SK-N-SH (cell line): ENCODE measurements at regions not wholly inside any gene's neighbourhood (a gene's known extent, or its start where the extent isn't known, plus 50 kb on each side); places are given as distances from the start of the nearest gene placed in this dataset.

Source experiments
- CTCF ChIA-PET: fragments of 300-600, 350-600 bp; formaldehyde crosslinking; extraction: SDS; loops from one replicate; lab custom pipeline; 2021; lab: Yijun Ruan, JAX
- POLR2A ChIA-PET: fragments of 350-600 bp; sonication (Branson Sonifier 250); formaldehyde crosslinking; extraction: SDS; loops from one replicate; lab custom pipeline; 2020; ENCODE audit warnings: antibody characterized with exemption, inconsistent platforms; lab: Yijun Ruan, JAX
- DNase-seq: peaks from one replicate; pipeline ENCODE4 v3.0.0; 2012
- H2AFZ ChIP-seq: fragments of 200-600 bp; sonication (generic); 2 replicates; pipeline ENCODE4 v1.8.1; 2016; ENCODE audit warnings: antibody characterized with exemption, mild to moderate bottlenecking, low read depth
- H3F3A ChIP-seq: fragments of 200-600 bp; sonication (generic); replicated peaks from 2 replicates; pipeline ENCODE3; 2016; ENCODE audit warnings: antibody characterized with exemption, mild to moderate bottlenecking; ENCODE audit not compliant: insufficient read depth
- H3K27ac ChIP-seq, 2 experiments: fragments of 200-500 bp in 1 of 2; fragments of 200-600 bp in 1 of 2; sonication (Bioruptor generic) in 1 of 2; sonication (generic), shearing (Covaris generic) in 1 of 2; 2 replicates each; pipeline versions ENCODE4 v1.5.1 to v1.6.1; 2014 to 2016; ENCODE audit warnings: low read depth in 2 of 2, inconsistent platforms in 1 of 2, low read length in 1 of 2, mild to moderate bottlenecking in 1 of 2, mixed read lengths in 1 of 2
- H3K27me3 ChIP-seq: fragments of 200-600 bp; sonication (generic), shearing (Covaris generic); 2 replicates; pipeline ENCODE4 v1.6.1; 2016; ENCODE audit warnings: mixed run types; ENCODE audit not compliant: insufficient read depth
- H3K36me3 ChIP-seq, 2 experiments: fragments of 200-500 bp in 1 of 2; fragments of 200-600 bp in 1 of 2; sonication (Bioruptor generic) in 1 of 2; sonication (generic) in 1 of 2; replicated peaks in 1 of 2; 2 replicates each; pipeline versions ENCODE3 to v1.5.1; 2014 to 2016; ENCODE audit warnings: low read length in 1 of 2, mild to moderate bottlenecking in 1 of 2; ENCODE audit not compliant: insufficient read depth in 2 of 2, control insufficient read depth in 1 of 2
- H3K4me1 ChIP-seq, 2 experiments: fragments of 200-500 bp in 1 of 2; fragments of 200-600 bp in 1 of 2; sonication (Bioruptor generic) in 1 of 2; sonication (generic), shearing (Covaris generic) in 1 of 2; 2 replicates each; pipeline versions ENCODE4 v1.5.1 to v1.6.1; 2014 to 2016; ENCODE audit warnings: low read depth in 1 of 2, low read length in 1 of 2, mixed run types in 1 of 2; ENCODE audit not compliant: insufficient read depth in 2 of 2, control insufficient read depth in 1 of 2
- H3K4me2 ChIP-seq: fragments of 200-600 bp; sonication (generic), shearing (Covaris generic); 2 replicates; pipeline ENCODE4 v1.6.1; 2017; ENCODE audit warnings: mixed run types
- H3K4me3 ChIP-seq, 2 experiments: fragments of 200-500 bp in 1 of 2; fragments of 200-600 bp in 1 of 2; sonication (Bioruptor generic) in 1 of 2; sonication (generic), shearing (Covaris generic) in 1 of 2; 2 replicates each; pipeline versions ENCODE4 v1.5.1 to v1.8.1; 2014 to 2016; ENCODE audit warnings: low read depth in 2 of 2, inconsistent platforms in 1 of 2, low read length in 1 of 2, mild to moderate bottlenecking in 1 of 2, mixed read lengths in 1 of 2, moderate library complexity in 1 of 2
- H3K79me2 ChIP-seq: fragments of 200-600 bp; sonication (generic); 2 replicates; pipeline ENCODE4 v1.8.1; 2017; ENCODE audit warnings: mild to moderate bottlenecking; ENCODE audit not compliant: insufficient read depth
- H3K9ac ChIP-seq: fragments of 200-600 bp; sonication (generic); 2 replicates; pipeline ENCODE4 v1.6.1; 2017; ENCODE audit warnings: mixed run types
- H3K9me2 ChIP-seq: fragments of 200-600 bp; sonication (generic); 2 replicates; pipeline ENCODE4 v1.6.1; 2017; ENCODE audit warnings: mixed run types
- H3K9me3 ChIP-seq: fragments of 200-600 bp; sonication (generic); 2 replicates; pipeline ENCODE4 v1.6.1; 2017; ENCODE audit warnings: mixed run types, mild to moderate bottlenecking, moderate library complexity
- H4K20me1 ChIP-seq: fragments of 200-600 bp; sonication (generic); 2 replicates; pipeline ENCODE4 v1.6.1; 2017; ENCODE audit warnings: mild to moderate bottlenecking, mixed run types; ENCODE audit not compliant: insufficient read depth
- CHD2 ChIP-seq: fragments of 150-350 bp; IDR thresholded peaks from 2 replicates; pipeline ENCODE4 v1.6.1; 2018; ENCODE audit warnings: low read length; ENCODE audit not compliant: partially characterized antibody
- ELF1 ChIP-seq: IDR thresholded peaks from 2 replicates; pipeline ENCODE4 v1.4.0; 2012
- EP300 ChIP-seq, 2 experiments: IDR thresholded peaks; 2 replicates each; pipeline versions ENCODE4 v1.4.0 to v1.6.1; 2012; ENCODE audit warnings: borderline replicate concordance in 1 of 2, low read depth in 1 of 2, low read length in 1 of 2
- FOSL2 ChIP-seq: IDR thresholded peaks from 2 replicates; pipeline ENCODE4 v1.4.0; 2012; ENCODE audit warnings: low read depth, mild to moderate bottlenecking, moderate library complexity, borderline replicate concordance
- FOXM1 ChIP-seq: IDR thresholded peaks from 2 replicates; pipeline ENCODE4 v1.4.0; 2012; ENCODE audit warnings: low read depth, mild to moderate bottlenecking
- GABPA ChIP-seq: IDR thresholded peaks from 2 replicates; pipeline ENCODE4 v1.4.0; 2012; ENCODE audit warnings: low read depth, mild to moderate bottlenecking
- GATA2 ChIP-seq: sonication (generic); formaldehyde crosslinking; IDR thresholded peaks from 2 replicates; pipeline ENCODE4 v1.5.0; 2020; ENCODE audit warnings: mild to moderate bottlenecking, missing genetic modification reagents
- JUND ChIP-seq: IDR thresholded peaks from 2 replicates; pipeline ENCODE4 v1.4.0; 2012
- MEF2A ChIP-seq: IDR thresholded peaks from 2 replicates; pipeline ENCODE4 v1.4.0; 2012; ENCODE audit warnings: low read depth, borderline replicate concordance
- NFIC ChIP-seq: IDR thresholded peaks from 2 replicates; pipeline ENCODE4 v1.4.0; 2012; ENCODE audit warnings: borderline replicate concordance
- NRF1 ChIP-seq: IDR thresholded peaks from 2 replicates; pipeline ENCODE4 v1.6.1; 2012; ENCODE audit warnings: low read depth, mild to moderate bottlenecking, low read length
- POLR2AphosphoS5 ChIP-seq: IDR thresholded peaks from 2 replicates; pipeline ENCODE4 v1.6.1; 2012; ENCODE audit warnings: low read depth, low read length
- RAD21 ChIP-seq: IDR thresholded peaks from 2 replicates; pipeline ENCODE4 v1.6.1; 2012; ENCODE audit warnings: mild to moderate bottlenecking, low read length
- RXRA ChIP-seq: IDR thresholded peaks from 2 replicates; pipeline ENCODE4 v1.4.0; 2012; ENCODE audit warnings: low read depth, mild to moderate bottlenecking, borderline replicate concordance
- SIN3A ChIP-seq: IDR thresholded peaks from 2 replicates; pipeline ENCODE4 v1.6.1; 2012; ENCODE audit warnings: low read depth, mild to moderate bottlenecking, low read length, moderate library complexity, borderline replicate concordance
- SMC3 ChIP-seq: IDR thresholded peaks from 2 replicates; pipeline ENCODE4 v1.6.1; 2012; ENCODE audit warnings: low read depth, low read length, improper control_type of control experiment
- TCF12 ChIP-seq: IDR thresholded peaks from 2 replicates; pipeline ENCODE4 v1.4.0; 2012
- WGBS: methylation state at CpG from one replicate; pipeline ENCODE4 v1.1.6; 2017; ENCODE audit warnings: low lambda C conversion rate; 5-methylcytosine and 5-hydroxymethylcytosine counted together
- TF ChIP-seq, protein P1 (sequence below): IDR thresholded peaks from 2 replicates; pipeline ENCODE4 v1.4.0; 2012; ENCODE audit warnings: low read depth, borderline replicate concordance
- TF ChIP-seq, protein P2 (sequence below): IDR thresholded peaks from 2 replicates; pipeline ENCODE4; 2012
- TF ChIP-seq, protein P3 (sequence below): fragments of 150-350 bp; IDR thresholded peaks from 2 replicates; pipeline ENCODE4 v1.6.1; 2017; ENCODE audit warnings: antibody characterized with exemption, low read length, low read depth, borderline replicate concordance
- TF ChIP-seq, protein P4 (sequence below): IDR thresholded peaks from 2 replicates; pipeline ENCODE4 v1.4.0; 2012; ENCODE audit warnings: low read depth, borderline replicate concordance
- TF ChIP-seq, protein P5 (sequence below): IDR thresholded peaks from 2 replicates; pipeline ENCODE4 v1.4.0; 2012; ENCODE audit warnings: low read depth

DNA sequence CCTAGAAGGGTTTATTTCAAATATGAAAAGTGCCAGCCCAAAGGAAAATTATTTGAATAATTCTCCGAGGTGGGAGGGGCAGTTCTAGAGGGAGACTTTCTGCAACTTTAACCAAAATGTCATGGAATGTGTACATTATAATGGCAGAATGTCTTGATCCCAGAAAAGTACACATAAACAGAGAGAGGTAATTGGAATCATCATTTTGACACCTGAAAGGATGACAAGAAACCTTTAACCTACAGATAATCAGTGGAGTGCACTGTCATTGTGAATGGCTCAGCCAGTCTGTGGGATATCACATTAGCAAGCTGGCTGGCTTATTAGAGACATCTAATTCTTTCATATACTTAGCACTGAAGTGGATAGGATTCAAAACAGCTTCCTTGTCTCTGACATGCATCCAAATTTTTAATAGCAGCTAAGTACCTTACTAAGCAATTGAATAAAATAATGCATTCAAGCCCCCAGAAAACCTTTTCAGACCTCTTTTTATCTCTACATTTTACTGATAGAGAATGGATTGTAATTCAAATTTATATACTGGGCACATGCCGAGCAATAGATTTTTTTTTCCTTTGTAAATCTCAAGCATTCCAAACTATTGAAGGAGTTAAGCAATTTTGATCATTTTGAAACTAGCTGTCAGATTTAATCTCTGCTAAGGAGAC is 468.6 kb downstream of the COG6 start:
- WGBS, result 52% methylated on average over 2 of the region's 2 CpGs
- H3K36me3 ChIP-seq, result no peaks in the 10 kb centered on the region
- H3K27ac ChIP-seq, result no peak overlapping the region
- H4K20me1 ChIP-seq, result no peaks in the 10 kb centered on the region
- no peak overlapping the region for H3K4me2 ChIP-seq
- ChIA-PET CTCF (interaction anchor here (1.2 kb wide), 1 partner anchor 55 kb away, joined by 5 read pairs; no protein-coding TSS in a partner anchor), POLR2A (no interaction called here)
- H3K9me2 ChIP-seq, result no peaks in the 10 kb centered on the region
- H3K9ac ChIP-seq, result no peak overlapping the region
- H2AFZ ChIP-seq, result no peak overlapping the region
- H3K9me3 ChIP-seq, result no peaks in the 10 kb centered on the region; the same call in 1 of the 2 replicates
- H3K27me3 ChIP-seq, result no peaks in the 10 kb centered on the region
- no peak overlapping the region for H3K4me3 ChIP-seq
- H3F3A ChIP-seq, result no peaks in the 10 kb centered on the region
- H3K4me1 ChIP-seq, result no peaks in the 10 kb centered on the region
- TF ChIP-seq GABPA, result no peak
- no peak for TF ChIP-seq SIN3A
- TF ChIP-seq NRF1, result no peak
- TF ChIP-seq FOXM1, result no peak
- no peak for TF ChIP-seq ELF1
- TF ChIP-seq, protein P1, sequence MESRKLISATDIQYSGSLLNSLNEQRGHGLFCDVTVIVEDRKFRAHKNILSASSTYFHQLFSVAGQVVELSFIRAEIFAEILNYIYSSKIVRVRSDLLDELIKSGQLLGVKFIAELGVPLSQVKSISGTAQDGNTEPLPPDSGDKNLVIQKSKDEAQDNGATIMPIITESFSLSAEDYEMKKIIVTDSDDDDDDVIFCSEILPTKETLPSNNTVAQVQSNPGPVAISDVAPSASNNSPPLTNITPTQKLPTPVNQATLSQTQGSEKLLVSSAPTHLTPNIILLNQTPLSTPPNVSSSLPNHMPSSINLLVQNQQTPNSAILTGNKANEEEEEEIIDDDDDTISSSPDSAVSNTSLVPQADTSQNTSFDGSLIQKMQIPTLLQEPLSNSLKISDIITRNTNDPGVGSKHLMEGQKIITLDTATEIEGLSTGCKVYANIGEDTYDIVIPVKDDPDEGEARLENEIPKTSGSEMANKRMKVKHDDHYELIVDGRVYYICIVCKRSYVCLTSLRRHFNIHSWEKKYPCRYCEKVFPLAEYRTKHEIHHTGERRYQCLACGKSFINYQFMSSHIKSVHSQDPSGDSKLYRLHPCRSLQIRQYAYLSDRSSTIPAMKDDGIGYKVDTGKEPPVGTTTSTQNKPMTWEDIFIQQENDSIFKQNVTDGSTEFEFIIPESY, result no peak
- no peak for TF ChIP-seq CHD2
- no peak for TF ChIP-seq POLR2AphosphoS5
- no peak for TF ChIP-seq NFIC
- TF ChIP-seq GATA2, result no peak
- TF ChIP-seq, protein P2, sequence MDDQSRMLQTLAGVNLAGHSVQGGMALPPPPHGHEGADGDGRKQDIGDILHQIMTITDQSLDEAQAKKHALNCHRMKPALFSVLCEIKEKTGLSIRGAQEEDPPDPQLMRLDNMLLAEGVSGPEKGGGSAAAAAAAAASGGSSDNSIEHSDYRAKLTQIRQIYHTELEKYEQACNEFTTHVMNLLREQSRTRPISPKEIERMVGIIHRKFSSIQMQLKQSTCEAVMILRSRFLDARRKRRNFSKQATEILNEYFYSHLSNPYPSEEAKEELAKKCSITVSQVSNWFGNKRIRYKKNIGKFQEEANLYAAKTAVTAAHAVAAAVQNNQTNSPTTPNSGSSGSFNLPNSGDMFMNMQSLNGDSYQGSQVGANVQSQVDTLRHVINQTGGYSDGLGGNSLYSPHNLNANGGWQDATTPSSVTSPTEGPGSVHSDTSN, result no peak
- TF ChIP-seq FOSL2, result no peak
- no peak for TF ChIP-seq TCF12
- TF ChIP-seq RAD21, result no peak
- no peaks in the 10 kb centered on the region for H3K79me2 ChIP-seq
- no peak for DNase-seq

DNA sequence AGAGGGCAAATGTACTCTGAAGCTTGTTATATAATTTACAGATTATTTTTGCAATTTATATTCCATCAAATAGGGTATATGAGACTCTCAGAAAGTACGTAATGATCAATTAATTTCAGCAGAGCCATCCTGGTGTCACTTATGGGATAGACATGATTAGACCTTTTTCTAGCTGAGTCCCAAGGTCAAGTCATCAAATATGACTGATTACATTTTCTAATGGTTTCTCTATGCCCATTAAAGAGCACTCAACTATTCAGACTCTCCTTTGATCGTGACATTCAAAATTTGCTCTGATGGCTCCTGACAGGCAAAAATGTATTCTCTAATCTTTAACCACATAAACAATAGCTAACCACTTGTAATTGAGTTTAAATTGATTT is 469.2 kb downstream of the COG6 start:
- Histone ChIP-seq H3K4me3 (no peak overlapping the region), H3K36me3 (no peaks in the 10 kb centered on the region), H3K79me2 (no peaks in the 10 kb centered on the region), H3K27ac (no peak overlapping the region), H3F3A (no peaks in the 10 kb centered on the region), H2AFZ (no peak overlapping the region), H3K4me1 (no peaks in the 10 kb centered on the region), H3K27me3 (no peaks in the 10 kb centered on the region), H3K9me3 (no peaks in the 10 kb centered on the region; the same call in 1 of the 2 replicates), H4K20me1 (no peaks in the 10 kb centered on the region), H3K9me2 (no peaks in the 10 kb centered on the region), H3K4me2 (no peak overlapping the region), H3K9ac (no peak overlapping the region)
- no peak for DNase-seq
- TF ChIP-seq MEF2A (no peak), POLR2AphosphoS5 (no peak), NRF1 (no peak), EP300 (IDR thresholded peaks at IDR 0.05; ENCODE audit: borderline replicate concordance in 1 of 2, low read depth in 1 of 2, low read length in 1 of 2) (no peak), FOSL2 (no peak), TCF12 (no peak), JUND (no peak), SMC3 (no peak), GATA2 (no peak), RXRA (no peak)
- TF ChIP-seq, protein P3, sequence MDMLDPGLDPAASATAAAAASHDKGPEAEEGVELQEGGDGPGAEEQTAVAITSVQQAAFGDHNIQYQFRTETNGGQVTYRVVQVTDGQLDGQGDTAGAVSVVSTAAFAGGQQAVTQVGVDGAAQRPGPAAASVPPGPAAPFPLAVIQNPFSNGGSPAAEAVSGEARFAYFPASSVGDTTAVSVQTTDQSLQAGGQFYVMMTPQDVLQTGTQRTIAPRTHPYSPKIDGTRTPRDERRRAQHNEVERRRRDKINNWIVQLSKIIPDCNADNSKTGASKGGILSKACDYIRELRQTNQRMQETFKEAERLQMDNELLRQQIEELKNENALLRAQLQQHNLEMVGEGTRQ, result no peak
- TF ChIP-seq, protein P4, sequence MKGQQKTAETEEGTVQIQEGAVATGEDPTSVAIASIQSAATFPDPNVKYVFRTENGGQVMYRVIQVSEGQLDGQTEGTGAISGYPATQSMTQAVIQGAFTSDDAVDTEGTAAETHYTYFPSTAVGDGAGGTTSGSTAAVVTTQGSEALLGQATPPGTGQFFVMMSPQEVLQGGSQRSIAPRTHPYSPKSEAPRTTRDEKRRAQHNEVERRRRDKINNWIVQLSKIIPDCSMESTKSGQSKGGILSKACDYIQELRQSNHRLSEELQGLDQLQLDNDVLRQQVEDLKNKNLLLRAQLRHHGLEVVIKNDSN, result no peak
- TF ChIP-seq, protein P5, sequence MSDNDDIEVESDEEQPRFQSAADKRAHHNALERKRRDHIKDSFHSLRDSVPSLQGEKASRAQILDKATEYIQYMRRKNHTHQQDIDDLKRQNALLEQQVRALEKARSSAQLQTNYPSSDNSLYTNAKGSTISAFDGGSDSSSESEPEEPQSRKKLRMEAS, result no peak
- TF ChIP-seq, protein P1, result no peak
- ChIA-PET CTCF (interaction anchor here (1.2 kb wide), 1 partner anchor 56 kb away, joined by 5 read pairs; no protein-coding TSS in a partner anchor), POLR2A (no interaction called here)
- WGBS, result 70% methylated on average over 2 of the region's 2 CpGs
